ENCODE measurements at regions not wholly inside any gene's neighbourhood (a gene's known extent, or its start where the extent isn't known, plus 50 kb on each side); places are given as distances from the start of the nearest gene placed in this dataset.

DNA sequence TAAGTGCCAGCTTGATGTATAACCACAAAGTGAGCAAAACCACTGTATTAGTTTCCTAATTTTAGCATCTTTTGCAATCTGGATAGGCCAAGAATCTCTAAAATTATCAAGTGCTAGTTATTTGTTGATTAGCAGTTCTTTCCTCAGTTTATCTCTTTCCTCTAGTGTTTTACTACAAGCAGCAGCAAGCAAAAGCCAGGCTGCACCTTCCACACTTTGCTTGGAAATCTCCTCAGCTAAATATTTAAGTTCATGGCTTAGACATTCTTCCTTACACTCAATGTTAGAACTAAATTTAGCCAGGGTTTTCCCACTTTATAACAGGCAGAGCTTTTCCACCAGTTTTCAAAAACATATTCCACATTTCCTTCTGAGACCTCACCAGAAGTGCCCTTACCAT, 85.7 kb upstream of the BMPER start:
- H3K4me3 ChIP-seq: no peak overlapping the region
- intact Hi-C loops (cut with DNase I): no loop called here
- no peaks in the 10 kb centered on the region for H3K36me3 ChIP-seq
- H3K27me3 ChIP-seq: no peaks in the 10 kb centered on the region
- TF ChIP-seq POLR2A (IDR thresholded peaks at IDR 0.05): no peak
- TF ChIP-seq, protein P1, sequence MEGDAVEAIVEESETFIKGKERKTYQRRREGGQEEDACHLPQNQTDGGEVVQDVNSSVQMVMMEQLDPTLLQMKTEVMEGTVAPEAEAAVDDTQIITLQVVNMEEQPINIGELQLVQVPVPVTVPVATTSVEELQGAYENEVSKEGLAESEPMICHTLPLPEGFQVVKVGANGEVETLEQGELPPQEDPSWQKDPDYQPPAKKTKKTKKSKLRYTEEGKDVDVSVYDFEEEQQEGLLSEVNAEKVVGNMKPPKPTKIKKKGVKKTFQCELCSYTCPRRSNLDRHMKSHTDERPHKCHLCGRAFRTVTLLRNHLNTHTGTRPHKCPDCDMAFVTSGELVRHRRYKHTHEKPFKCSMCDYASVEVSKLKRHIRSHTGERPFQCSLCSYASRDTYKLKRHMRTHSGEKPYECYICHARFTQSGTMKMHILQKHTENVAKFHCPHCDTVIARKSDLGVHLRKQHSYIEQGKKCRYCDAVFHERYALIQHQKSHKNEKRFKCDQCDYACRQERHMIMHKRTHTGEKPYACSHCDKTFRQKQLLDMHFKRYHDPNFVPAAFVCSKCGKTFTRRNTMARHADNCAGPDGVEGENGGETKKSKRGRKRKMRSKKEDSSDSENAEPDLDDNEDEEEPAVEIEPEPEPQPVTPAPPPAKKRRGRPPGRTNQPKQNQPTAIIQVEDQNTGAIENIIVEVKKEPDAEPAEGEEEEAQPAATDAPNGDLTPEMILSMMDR (IDR thresholded peaks at IDR 0.05): no peak
- no peaks in the 10 kb centered on the region for H3K9me3 ChIP-seq
- DNase-seq: no peak
- H3K4me1 ChIP-seq: peaks cover 0 to 5% (median 0%) of the 10 kb centered on the region in 3 donors
- H3K27ac ChIP-seq: no peak overlapping the region

DNA sequence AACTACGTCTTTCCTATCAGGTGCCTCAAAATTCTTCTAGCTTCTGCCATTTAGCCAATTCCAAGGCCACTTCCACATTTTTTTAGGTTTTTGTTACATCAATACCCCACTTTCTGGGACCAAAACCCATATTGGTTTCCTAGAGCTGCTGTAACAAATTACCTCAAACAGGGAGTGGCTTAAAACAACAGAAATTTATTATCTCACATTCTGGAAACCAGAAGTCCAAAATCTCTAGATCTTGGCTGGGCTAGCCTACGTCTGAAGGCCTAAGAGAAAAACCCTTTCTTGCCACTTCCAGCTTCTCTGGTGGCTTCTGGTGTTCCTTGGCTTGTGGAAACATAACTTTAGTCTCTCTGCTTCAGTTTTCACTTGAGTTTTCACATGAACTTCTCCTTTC, 85.1 kb upstream of the BMPER start:
- H3K9me3 ChIP-seq: no peaks in the 10 kb centered on the region
- intact Hi-C loops (cut with DNase I): no loop called here
- DNase-seq: no peak
- WGBS, 2 donors: 58 to 66% methylated on average over 2 of the region's 2 CpGs
- H3K27me3 ChIP-seq: no peaks in the 10 kb centered on the region
- peaks cover 0 to 8% (median 0%) of the 10 kb centered on the region in 3 donors for H3K4me1 ChIP-seq
- TF ChIP-seq, protein P1 (IDR thresholded peaks at IDR 0.05): no peak
- no peak for TF ChIP-seq POLR2A (IDR thresholded peaks at IDR 0.05)
- no peaks in the 10 kb centered on the region for H3K36me3 ChIP-seq
- no peak overlapping the region for H3K27ac ChIP-seq
- H3K4me3 ChIP-seq: no peak overlapping the region

DNA sequence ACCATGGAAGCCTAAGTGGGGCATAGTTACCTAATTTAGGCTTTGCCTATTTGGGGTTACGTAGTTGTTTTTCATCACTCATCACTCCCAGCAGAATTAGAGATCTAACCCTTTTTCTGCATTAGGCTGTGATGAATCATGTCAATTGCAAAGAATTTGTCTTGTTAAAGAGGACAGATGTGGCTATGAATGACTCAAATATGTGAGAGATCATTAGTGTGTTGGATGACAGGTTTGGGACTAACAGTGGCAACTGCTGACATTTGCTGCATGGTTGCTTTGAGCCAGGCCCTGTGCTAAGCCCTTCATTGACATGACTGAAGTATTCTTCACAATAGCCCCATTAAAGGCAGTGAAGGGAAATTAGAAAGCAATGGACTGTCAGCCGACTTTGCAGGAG, 83.4 kb upstream of the BMPER start:
- 76 to 78% methylated on average over 2 of the region's 2 CpGs for WGBS, 2 donors
- no peaks in the 10 kb centered on the region for H3K9me3 ChIP-seq
- intact Hi-C loops (cut with DNase I): no loop called here
- H3K27me3 ChIP-seq: no peaks in the 10 kb centered on the region
- H3K4me1 ChIP-seq: peaks cover 0 to 12% (median 0%) of the 10 kb centered on the region in 3 donors
- TF ChIP-seq, protein P1 (IDR thresholded peaks at IDR 0.05): no peak
- no peak for TF ChIP-seq POLR2A (IDR thresholded peaks at IDR 0.05)
- H3K4me3 ChIP-seq: no peak overlapping the region
- H3K36me3 ChIP-seq: no peaks in the 10 kb centered on the region
- DNase-seq: no peak
- H3K27ac ChIP-seq: no peak overlapping the region

DNA sequence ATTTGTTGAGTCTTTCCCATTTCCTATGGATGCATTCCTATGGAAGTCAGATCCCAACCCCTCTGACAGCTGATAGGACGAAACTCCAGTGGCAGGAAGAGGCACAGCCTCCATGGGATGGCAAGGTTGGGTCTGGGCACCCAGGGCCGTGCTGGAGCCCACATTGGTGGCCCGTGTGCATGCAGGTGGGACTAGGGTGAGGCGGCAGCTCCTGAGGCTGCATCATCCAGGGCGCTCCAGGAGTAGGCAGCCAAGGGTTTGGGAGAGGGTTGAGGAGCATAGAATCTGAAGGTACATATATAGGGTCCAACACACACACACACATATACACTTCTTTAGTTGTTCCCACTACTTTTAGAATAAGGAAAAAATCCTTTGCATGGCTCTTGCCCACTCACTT, 81.4 kb upstream of the BMPER start:
- intact Hi-C loops (cut with DNase I): no loop called here
- no peak for DNase-seq
- Histone ChIP-seq H3K27ac (no peak overlapping the region), H3K27me3 (no peaks in the 10 kb centered on the region), H3K36me3 (no peaks in the 10 kb centered on the region), H3K9me3 (no peaks in the 10 kb centered on the region), H3K4me3 (no peak overlapping the region), H3K4me1 (peaks cover 0 to 12% (median 0%) of the 10 kb centered on the region in 3 donors)
- no peak for TF ChIP-seq POLR2A (IDR thresholded peaks at IDR 0.05)
- TF ChIP-seq, protein P1 (IDR thresholded peaks at IDR 0.05): no peak
- WGBS, 2 donors: 87 to 100% methylated on average over 3 to 5 of the region's 5 CpGs

DNA sequence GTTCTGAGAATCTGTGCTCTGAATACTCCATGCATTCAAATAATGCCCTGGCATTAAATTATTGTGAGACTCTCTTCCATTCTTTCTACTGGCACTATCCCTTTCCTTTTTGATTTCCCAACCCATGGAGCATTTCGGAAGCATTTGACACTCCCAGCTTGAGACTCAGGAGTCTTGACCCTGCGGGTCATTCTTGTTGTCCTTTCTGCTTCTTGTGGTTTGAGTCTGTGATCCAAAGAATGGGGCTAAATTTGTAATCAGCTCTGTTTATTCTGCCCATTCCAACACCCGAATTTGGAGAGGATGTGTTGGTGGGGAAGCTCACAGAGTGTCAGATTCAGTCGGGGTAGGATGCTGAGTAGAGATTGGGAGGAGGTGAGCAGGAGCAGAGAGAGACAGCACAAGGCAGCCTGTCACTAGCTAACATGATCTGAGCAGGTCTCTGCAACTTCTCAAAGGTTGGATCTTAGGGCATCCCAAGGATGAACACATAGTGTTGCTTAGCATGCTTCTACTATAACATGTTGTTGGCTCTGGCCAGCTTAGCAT, 80.4 kb upstream of the BMPER start:
- DNase-seq: no peak
- intact Hi-C loops (cut with DNase I): no loop called here
- H3K9me3 ChIP-seq: no peaks in the 10 kb centered on the region
- H3K27ac ChIP-seq: no peak overlapping the region
- H3K27me3 ChIP-seq: no peaks in the 10 kb centered on the region
- peaks cover 0 to 12% (median 0%) of the 10 kb centered on the region in 3 donors for H3K4me1 ChIP-seq
- no peak overlapping the region for H3K4me3 ChIP-seq
- TF ChIP-seq, protein P1 (IDR thresholded peaks at IDR 0.05): no peak
- no peak for TF ChIP-seq POLR2A (IDR thresholded peaks at IDR 0.05)
- H3K36me3 ChIP-seq: no peaks in the 10 kb centered on the region
- 73 to 76% methylated on average over 2 of the region's 4 CpGs for WGBS, 2 donors

Measured in esophagus squamous epithelium (tissue), 5 donors.